ENCODE measurements at regions not wholly inside any gene's neighbourhood (a gene's known extent, or its start where the extent isn't known, plus 50 kb on each side); places are given as distances from the start of the nearest gene placed in this dataset.
A peak's percentile ranks its signal among the peaks of the same experiment; 100 is the strongest.

GRCh38 chr12:81958406-81958805 is 199.3 kb upstream of the PPFIA2 start:
- DNase-seq (ENCODE audit: low spot score), result no peak

- no peak for DNase-seq (ENCODE audit: low spot score)
Measured at GRCh38 chr12:81957631-81958030, 198.5 kb upstream of the PPFIA2 start.

GRCh38 chr12:81956468-81956860 is 197.3 kb upstream of the PPFIA2 start:
- DNase-seq (ENCODE audit: low spot score), result no peak

DNA sequence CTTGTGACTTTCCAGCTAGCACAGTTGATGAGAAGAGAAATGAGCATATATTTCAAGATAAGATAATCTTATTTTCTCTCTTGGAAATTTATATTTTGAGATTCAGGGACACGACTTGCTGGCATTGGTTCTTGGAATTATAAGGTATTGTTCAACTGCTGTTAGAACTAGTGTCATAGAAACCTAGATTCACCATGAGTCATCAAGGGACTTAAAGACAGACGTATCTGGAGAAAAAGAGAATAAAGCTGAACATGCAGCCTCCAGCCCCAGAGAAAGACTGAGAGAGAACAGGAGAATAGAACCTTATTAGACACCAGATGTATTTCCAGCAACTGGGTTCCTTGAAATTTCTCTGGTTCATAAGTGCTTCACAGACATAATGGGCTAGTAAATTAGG is 194.4 kb upstream of the PPFIA2 start:
- DNase-seq (ENCODE audit: low spot score), result no peak

DNA sequence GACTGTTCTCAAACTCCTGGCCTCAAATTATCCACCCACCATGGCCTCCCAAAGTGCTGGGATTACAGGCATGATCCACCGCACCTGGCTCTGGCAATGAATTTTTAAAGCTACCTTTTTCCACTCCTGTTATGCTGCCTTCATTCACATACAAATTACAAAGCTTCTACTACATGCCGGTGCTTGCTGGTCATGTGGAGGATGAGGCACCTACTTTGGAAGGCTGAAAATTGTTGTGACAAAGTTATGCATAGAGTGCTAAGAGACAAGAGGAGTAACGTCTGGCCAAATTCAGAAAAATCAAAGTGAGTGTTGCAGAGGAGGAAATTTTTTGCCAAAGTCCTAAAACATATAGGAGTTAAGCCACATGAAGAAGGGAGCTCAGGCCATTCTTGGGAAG is 191.7 kb upstream of the PPFIA2 start:
- no peak for DNase-seq (ENCODE audit: low spot score)

GRCh38 chr12:81949841-81950308 is 190.7 kb upstream of the PPFIA2 start:
- no peak for DNase-seq (ENCODE audit: low spot score)

DNA sequence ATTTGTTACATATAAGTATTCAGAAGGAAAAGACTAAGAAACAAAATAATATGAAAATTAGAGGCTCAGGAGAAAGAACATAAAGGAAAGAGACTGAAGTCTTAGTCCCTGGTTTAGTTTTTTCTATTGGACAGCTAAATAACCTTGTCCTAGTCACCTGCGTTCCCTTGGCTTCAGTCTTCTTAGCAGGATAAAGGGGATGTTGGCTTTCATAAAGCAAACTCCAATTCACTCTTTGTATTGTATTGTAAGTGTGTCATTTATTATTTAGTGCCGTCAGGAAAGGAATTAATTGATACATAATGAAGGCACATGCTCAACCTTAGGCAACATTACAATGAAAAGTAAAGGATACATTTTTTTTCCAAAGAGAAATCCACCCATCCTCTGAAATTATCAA is 190.3 kb upstream of the PPFIA2 start:
- DNase-seq (ENCODE audit: low spot score), result no peak

- no peak for DNase-seq (ENCODE audit: low spot score)
Measured at GRCh38 chr12:81944886-81945285, 185.7 kb upstream of the PPFIA2 start.

DNA sequence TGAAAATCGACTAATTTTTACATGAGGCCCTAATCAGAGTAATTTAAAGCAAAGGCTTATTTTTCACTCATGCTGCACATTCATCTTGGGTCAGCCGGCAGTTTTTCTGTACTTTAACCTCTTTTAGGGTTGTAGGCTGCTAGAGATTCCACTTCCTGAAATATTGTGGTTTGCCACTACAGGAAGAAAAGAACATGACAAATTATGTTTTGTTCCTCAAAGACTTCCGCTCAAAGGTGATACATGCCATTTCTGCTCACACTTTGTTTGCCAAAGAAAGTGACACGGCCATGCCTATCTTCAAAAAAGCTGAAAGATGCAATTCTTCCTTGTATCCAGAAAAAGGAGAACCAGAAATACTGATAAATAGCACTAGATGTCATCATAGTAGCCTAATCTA is 183.4 kb upstream of the PPFIA2 start:
- DNase-seq (ENCODE audit: low spot score), result no peak

GRCh38 chr12:81930037-81930436 is 170.9 kb upstream of the PPFIA2 start:
- no peak for DNase-seq (ENCODE audit: low spot score)

DNA sequence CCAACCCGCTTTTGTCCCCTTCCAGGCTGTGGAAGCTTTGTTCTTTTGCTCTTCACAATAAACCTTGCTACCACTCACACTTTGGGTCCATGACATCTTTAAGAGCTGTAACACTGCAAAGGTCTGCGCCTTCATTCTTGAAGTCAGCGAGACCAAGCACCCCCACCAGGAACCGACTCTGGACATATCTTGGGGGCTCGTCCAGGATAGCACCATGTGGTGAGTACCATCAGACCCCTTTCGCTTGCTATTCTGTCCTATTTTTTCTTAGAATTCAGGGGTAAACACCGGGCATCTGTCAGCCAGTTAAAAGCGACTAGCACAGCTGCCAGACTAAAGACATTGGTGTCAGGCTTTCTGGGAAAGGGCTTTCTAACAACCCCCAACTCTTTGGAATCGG is 137.6 kb upstream of the PPFIA2 start:
- DNase-seq (ENCODE audit: low spot score), result no peak

- no peak for DNase-seq (ENCODE audit: low spot score)
Measured at GRCh38 chr12:81888961-81889360, 129.8 kb upstream of the PPFIA2 start.

- peak; percentile 3 for DNase-seq (ENCODE audit: low spot score)
Measured at GRCh38 chr12:81888106-81888740, 129.1 kb upstream of the PPFIA2 start.

DNA sequence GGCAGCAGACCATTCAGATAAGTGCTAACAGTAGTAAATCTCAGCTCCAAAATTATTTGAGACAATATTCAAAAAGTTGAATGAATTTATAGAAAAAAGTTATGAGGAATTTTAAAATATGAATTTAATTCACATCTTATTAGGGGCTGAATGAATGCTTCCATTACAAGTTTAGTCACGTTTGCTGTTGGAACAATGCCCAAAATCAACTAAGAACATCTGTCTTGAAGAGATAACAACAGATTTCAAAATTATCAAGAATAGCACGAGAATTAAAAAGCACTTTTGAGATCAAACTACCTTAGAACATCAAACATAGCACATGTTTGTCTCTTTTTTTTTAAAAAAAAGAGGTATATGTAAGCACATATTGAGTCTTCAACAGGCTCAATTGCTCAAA is 115.4 kb upstream of the PPFIA2 start:
- DNase-seq (ENCODE audit: low spot score), result no peak

DNA sequence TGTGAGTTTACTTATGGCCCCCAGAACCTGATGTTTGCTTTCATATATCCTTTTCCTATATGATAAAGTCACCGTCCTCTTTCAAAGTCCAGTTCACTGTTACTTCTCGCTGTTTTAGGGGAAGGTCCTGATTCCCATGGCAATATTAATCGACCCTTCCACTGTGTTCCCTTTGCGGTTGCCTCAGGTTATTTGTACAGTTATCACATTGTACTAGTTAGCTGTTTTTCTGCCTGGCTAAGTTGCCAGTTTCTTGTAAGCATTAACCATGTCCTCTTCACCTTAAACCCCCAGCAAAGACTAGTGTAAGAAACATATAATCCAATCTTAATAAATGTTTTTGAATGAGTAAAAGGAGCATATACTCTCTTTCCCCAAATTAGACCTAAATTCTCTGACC is 115.0 kb upstream of the PPFIA2 start:
- DNase-seq (ENCODE audit: low spot score), result no peak

GRCh38 chr12:81872400-81872799 is 113.2 kb upstream of the PPFIA2 start:
- DNase-seq (ENCODE audit: low spot score), result no peak

- DNase-seq (ENCODE audit: low spot score), result no peak
Measured at GRCh38 chr12:81866081-81866480, 106.9 kb upstream of the PPFIA2 start.

DNA sequence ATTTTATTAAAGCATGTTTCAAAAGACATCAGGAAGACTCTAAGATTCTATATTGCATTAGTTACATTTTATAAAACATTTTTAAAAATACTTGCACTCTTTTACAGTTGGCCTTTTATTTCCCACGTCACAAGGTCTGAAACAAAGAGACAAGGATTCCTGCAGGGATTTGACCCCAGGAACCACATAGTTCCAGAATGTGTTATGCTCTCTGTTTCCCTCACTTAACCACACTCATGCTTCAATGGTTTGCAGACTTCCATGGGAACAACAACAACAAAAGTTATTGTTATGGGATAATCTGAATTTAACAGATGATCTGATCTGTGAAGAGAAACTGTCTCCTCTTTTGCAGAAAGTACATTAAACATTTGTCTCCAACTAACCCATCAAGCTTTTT is 104.3 kb upstream of the PPFIA2 start:
- DNase-seq (ENCODE audit: low spot score), result no peak

- no peak for DNase-seq (ENCODE audit: low spot score)
Measured at GRCh38 chr12:81859521-81859920, 100.4 kb upstream of the PPFIA2 start.

DNA sequence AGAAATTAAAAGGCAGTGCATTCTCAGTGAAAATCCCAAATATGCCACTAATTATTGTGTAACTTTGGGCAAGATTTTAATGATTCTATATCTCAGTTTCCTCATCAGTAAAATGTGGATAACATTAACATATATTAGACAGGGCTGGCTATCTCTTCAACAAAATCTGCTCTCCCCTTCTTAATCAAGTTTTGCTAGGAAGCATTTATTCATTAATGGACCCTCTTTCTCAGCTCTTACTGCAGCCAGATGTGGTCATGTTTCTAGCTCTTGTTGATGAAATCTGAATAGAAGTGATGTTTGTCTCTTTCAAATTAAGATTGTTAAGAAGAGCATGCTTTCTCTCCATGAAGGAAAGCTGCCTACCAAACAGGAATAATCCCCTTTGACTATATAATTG is 84.4 kb upstream of the PPFIA2 start:
- DNase-seq (ENCODE audit: low spot score), result no peak

DNA sequence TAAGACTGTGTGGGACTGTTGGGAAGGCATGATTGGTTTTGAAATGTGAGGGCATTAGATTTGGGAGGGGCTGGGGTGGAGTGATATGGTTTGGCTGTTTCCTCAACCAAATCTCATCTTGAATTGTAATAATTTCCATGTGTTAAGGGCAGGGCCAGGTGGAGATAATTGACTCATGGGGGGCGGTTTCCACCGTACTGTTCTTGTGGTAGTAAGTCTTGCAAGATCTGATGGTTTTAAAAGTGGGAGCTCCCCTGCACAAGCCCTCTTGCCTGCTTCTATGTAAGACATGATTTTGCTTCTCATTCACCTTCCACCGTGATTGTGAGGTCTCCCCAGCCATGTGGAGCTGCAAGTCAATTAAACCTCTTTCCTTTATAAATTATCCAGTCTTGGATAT is 76.6 kb upstream of the PPFIA2 start:
- DNase-seq (ENCODE audit: low spot score), result no peak

DNA sequence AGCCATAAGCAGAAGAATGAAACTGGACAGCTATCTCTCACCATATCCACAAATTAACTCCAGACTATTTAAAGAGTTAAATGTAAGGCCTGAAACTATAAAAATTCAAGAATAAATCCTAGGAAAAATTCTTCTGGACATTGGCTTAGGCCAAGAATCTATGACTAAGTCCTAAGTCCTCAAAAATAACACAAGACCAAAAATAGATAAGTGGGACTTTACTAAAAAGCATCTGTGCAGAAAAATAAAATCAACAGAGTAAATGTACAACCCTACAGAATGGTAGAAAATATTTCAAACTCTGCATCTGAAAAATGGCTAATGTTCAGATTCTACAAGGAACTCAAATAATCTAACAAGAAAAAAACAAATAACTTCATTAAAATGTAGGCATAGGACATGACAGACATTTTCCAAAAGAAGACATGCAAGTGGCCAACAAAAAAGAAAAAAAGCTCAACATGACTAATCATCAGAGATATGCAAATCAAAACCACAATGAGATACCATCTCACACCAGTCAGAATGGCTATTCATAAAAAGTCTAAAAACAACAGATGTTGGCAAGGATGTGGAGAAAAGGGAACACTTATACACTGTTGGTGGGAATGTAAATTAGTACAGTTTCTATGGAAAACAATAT is 61.0 kb upstream of the PPFIA2 start:
- no peak for DNase-seq (ENCODE audit: low spot score)

DNA sequence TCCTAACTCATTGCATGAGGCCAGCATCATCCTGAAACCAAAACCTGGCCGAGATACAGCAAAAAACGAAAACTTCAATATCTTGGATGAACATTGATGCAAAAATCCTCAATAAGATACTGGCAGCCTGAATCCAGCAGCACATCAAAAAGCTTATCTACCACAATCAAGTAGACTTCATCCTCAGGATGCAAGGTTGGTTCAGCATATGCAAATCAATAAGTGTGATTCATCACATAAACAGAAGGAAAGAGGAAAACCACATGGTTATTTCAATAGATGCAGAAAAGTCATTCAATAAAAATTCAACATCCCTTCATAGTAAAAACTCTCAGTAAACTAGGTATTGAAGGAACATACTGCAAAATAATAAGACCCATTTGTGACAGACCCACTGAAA is 56.5 kb upstream of the PPFIA2 start:
- no peak for DNase-seq (ENCODE audit: low spot score)

GRCh38 chr12:81811778-81812125 is 52.6 kb upstream of the PPFIA2 start:
- no peak for DNase-seq (ENCODE audit: low spot score)

All from AG20443 (cell line).